Tibial nerve (tissue), 4 donors: ENCODE measurements at regions not wholly inside any gene's neighbourhood (a gene's known extent, or its start where the extent isn't known, plus 50 kb on each side); places are given as distances from the start of the nearest gene placed in this dataset.

Experiments
- DNase-seq, 2 donors: peaks; one replicate each; pipeline ENCODE4 v3.0.0-alpha.2; 2019; ENCODE audit warnings: low spot score in 2 of 2
- H3K27ac ChIP-seq, 4 donors: fragments of 200-600 bp; sonication (generic) in 3 of 4; one replicate each; pipeline ENCODE4 v1.5.1; 2017 to 2019; ENCODE audit warnings: mild to moderate bottlenecking in 1 of 4
- H3K27me3 ChIP-seq, 2 donors: fragments of 200-600 bp; sonication (generic) in 1 of 2; one replicate each; pipeline versions ENCODE4 v1.5.1 to v1.6.0; 2017 to 2019
- H3K36me3 ChIP-seq, 3 donors: fragments of 200-600 bp; sonication (generic); one replicate each; pipeline ENCODE4 v1.5.1; 2018 to 2019
- H3K4me1 ChIP-seq, 4 donors: fragments of 200-600 bp; sonication (generic) in 3 of 4; one replicate each; pipeline ENCODE4 v1.5.1; 2017 to 2019
- H3K4me3 ChIP-seq, 4 donors: fragments of 200-600 bp; sonication (generic) in 3 of 4; one replicate each; pipeline ENCODE4 v1.5.1; 2017 to 2019; ENCODE audit warnings: mild to moderate bottlenecking in 1 of 4, moderate library complexity in 1 of 4
- H3K9me3 ChIP-seq, 4 donors: fragments of 200-600 bp; sonication (generic) in 3 of 4; one replicate each; pipeline ENCODE4 v1.5.1; 2017 to 2019
- CTCF ChIP-seq, 5 experiments: fragments of 200-600 bp in 3 of 5; fragments of 450-650 bp in 2 of 5; sonication (generic) in 3 of 5; IDR thresholded peaks; one replicate each; pipeline ENCODE4 v1.5.1; 2016 to 2019; ENCODE audit warnings: antibody characterized with exemption in 5 of 5, mild to moderate bottlenecking in 3 of 5, moderate library complexity in 2 of 5
- EP300 ChIP-seq, 2 donors: sonication (generic); formaldehyde crosslinking; IDR thresholded peaks; one replicate each; pipeline ENCODE4 v1.6.1; 2017; ENCODE audit warnings: antibody characterized with exemption in 2 of 2, mild to moderate bottlenecking in 1 of 2
- POLR2A ChIP-seq, 2 donors: fragments of 450-650 bp; IDR thresholded peaks; one replicate each; pipeline ENCODE4 v1.6.1; 2017; ENCODE audit warnings: antibody characterized with exemption in 2 of 2, mild to moderate bottlenecking in 2 of 2, moderate library complexity in 2 of 2
- WGBS, 2 donors: methylation state at CpG; one replicate each; pipeline ENCODE4 v1.1.5; 2018; 5-methylcytosine and 5-hydroxymethylcytosine counted together

- peaks cover 0 to 16% (median 0%) of the 10 kb centered on the region in 3 donors for H3K36me3 ChIP-seq
- no peaks in the 10 kb centered on the region for H3K9me3 ChIP-seq
- H3K4me3 ChIP-seq = no peak overlapping the region
- 93% methylated on average over 9 of the region's 9 CpGs for WGBS, 2 donors
- H3K27me3 ChIP-seq = no peaks in the 10 kb centered on the region
- H3K4me1 ChIP-seq = peaks cover 0 to 12% (median 0%) of the 10 kb centered on the region in 4 donors
- H3K27ac ChIP-seq = no peak overlapping the region
- no peak for TF ChIP-seq CTCF (IDR thresholded peaks at IDR 0.05)
- no peak for TF ChIP-seq EP300 (IDR thresholded peaks at IDR 0.05)
- TF ChIP-seq POLR2A (IDR thresholded peaks at IDR 0.05) = no peak
- no peak for DNase-seq
Measured at GRCh38 chr16:11450136-11450535, 104.9 kb downstream of the RMI2 start.

GRCh38 chr16:11452298-11452697 is 107.0 kb downstream of the RMI2 start:
- Histone ChIP-seq H3K9me3 (no peaks in the 10 kb centered on the region), H3K36me3 (peaks cover 0 to 22% (median 0%) of the 10 kb centered on the region in 3 donors), H3K4me3 (no peak overlapping the region), H3K27me3 (no peaks in the 10 kb centered on the region), H3K4me1 (peaks cover 0 to 12% (median 0%) of the 10 kb centered on the region in 4 donors), H3K27ac (peak overlapping the region in 2 of 4 donors; percentile 38 to 56)
- WGBS, 2 donors = 82 to 86% methylated on average over 7 of the region's 7 CpGs
- TF ChIP-seq EP300 (IDR thresholded peaks at IDR 0.05) (no peak), POLR2A (IDR thresholded peaks at IDR 0.05) (no peak), CTCF (IDR thresholded peaks at IDR 0.05) (no peak)
- no peak for DNase-seq

GRCh38 chr16:11452746-11453389 is 107.6 kb downstream of the RMI2 start:
- DNase-seq = peak in 1 of 2 donors; percentile 22
- Histone ChIP-seq H3K9me3 (no peaks in the 10 kb centered on the region), H3K4me3 (no peak overlapping the region), H3K36me3 (peaks cover 0 to 17% (median 0%) of the 10 kb centered on the region in 3 donors), H3K4me1 (peaks cover 0 to 12% (median 0%) of the 10 kb centered on the region in 4 donors), H3K27me3 (no peaks in the 10 kb centered on the region), H3K27ac (peak overlapping the region in 2 of 4 donors; percentile 38 to 56)
- TF ChIP-seq CTCF (IDR thresholded peaks at IDR 0.05) = no peak
- TF ChIP-seq POLR2A (IDR thresholded peaks at IDR 0.05) = no peak
- TF ChIP-seq EP300 (IDR thresholded peaks at IDR 0.05) = no peak
- WGBS, 2 donors = 53 to 54% methylated on average over 5 of the region's 5 CpGs

GRCh38 chr16:11456741-11457140 is 111.5 kb downstream of the RMI2 start:
- no peak for DNase-seq
- TF ChIP-seq EP300 (IDR thresholded peaks at IDR 0.05) (no peak), POLR2A (IDR thresholded peaks at IDR 0.05) (no peak), CTCF (IDR thresholded peaks at IDR 0.05) (no peak)
- Histone ChIP-seq H3K4me1 (peaks cover 0 to 12% (median 0%) of the 10 kb centered on the region in 4 donors), H3K9me3 (no peaks in the 10 kb centered on the region), H3K27me3 (no peaks in the 10 kb centered on the region), H3K27ac (no peak overlapping the region), H3K36me3 (peaks cover 0 to 13% (median 0%) of the 10 kb centered on the region in 3 donors), H3K4me3 (no peak overlapping the region)
- WGBS, 2 donors = 89 to 97% methylated on average over 10 of the region's 10 CpGs

GRCh38 chr16:11459722-11460121 is 114.5 kb downstream of the RMI2 start:
- no peak for DNase-seq
- Histone ChIP-seq H3K36me3 (peaks cover 0 to 8% (median 0%) of the 10 kb centered on the region in 3 donors), H3K4me3 (no peak overlapping the region), H3K27ac (no peak overlapping the region), H3K9me3 (no peaks in the 10 kb centered on the region), H3K4me1 (no peaks in the 10 kb centered on the region), H3K27me3 (no peaks in the 10 kb centered on the region)
- TF ChIP-seq EP300 (IDR thresholded peaks at IDR 0.05) (no peak), CTCF (IDR thresholded peaks at IDR 0.05) (no peak), POLR2A (IDR thresholded peaks at IDR 0.05) (no peak)
- 66 to 74% methylated on average over 8 of the region's 8 CpGs for WGBS, 2 donors
